ENCODE measurements at regions not wholly inside any gene's neighbourhood (a gene's known extent, or its start where the extent isn't known, plus 50 kb on each side); places are given as distances from the start of the nearest gene placed in this dataset.

- DNase-seq, result no peak
Measured at GRCh38 chr11:28726432-28726831, 618.2 kb downstream of the METTL15 start.

- DNase-seq, result no peak
Measured at GRCh38 chr11:28715726-28716125, 607.5 kb downstream of the METTL15 start.

DNA sequence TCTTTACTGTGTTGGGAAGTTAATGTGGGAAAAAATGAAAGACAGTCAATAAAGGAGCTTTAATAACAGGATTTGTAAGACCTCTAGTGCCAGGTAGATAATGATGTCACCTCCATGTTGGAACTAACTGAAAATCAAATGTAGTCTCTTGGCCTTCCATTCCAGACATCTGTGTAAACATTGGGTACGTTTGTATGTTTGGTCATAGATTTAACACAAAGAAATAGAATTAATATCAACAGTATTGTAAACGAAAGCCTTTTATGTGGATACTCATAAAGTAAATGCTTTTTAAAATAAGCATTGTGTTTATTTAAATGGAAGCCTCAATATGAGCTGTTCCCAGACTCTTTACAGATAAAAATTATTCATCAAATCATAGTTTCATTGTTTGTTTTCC, 605.7 kb downstream of the METTL15 start:
- DNase-seq, result no peak

DNA sequence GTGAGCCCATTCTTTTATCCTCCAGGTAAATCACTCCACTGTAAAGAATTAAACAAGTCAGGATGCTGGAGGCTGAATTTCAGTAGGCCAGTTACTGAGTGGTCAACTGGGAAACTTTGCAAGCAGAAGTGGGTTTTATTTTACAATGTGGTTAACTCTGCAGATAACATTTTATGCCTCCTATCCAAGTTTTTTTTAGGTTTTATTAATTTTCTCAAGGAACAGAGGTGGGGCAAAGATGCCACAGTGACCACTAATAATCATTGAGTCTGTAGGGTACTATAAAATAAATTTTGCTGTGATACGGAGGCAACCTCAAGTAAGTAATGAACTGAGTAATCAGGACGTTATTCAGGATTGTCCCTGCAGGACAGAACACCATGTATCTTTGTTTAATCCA, 599.9 kb downstream of the METTL15 start:
- no peak for DNase-seq

DNA sequence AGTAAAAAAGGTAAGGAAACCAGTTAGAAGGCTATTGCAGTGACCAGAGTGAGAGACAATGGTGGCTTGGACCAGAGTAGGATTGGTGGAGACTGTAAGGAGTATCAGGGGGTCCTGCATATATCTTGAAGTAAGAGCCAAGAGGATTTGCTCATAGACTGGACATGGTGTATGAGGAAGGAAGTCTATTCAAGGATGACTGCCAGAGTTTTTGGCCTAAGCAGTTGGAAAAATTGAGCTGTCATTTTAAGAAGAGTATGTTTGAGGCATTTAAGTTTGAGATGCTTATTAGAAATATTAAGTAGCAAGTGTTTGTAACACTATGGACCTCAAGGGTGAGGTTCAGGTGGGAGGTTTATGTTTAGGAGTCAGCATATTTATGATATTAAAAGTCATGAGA, 596.6 kb downstream of the METTL15 start:
- DNase-seq, result no peak

GRCh38 chr11:28703371-28703770, 595.2 kb downstream of the METTL15 start:
- no peak for DNase-seq

GRCh38 chr11:28702871-28703270, 594.7 kb downstream of the METTL15 start:
- no peak for DNase-seq

GRCh38 chr11:28702450-28702790, 594.2 kb downstream of the METTL15 start:
- DNase-seq, result no peak

DNA sequence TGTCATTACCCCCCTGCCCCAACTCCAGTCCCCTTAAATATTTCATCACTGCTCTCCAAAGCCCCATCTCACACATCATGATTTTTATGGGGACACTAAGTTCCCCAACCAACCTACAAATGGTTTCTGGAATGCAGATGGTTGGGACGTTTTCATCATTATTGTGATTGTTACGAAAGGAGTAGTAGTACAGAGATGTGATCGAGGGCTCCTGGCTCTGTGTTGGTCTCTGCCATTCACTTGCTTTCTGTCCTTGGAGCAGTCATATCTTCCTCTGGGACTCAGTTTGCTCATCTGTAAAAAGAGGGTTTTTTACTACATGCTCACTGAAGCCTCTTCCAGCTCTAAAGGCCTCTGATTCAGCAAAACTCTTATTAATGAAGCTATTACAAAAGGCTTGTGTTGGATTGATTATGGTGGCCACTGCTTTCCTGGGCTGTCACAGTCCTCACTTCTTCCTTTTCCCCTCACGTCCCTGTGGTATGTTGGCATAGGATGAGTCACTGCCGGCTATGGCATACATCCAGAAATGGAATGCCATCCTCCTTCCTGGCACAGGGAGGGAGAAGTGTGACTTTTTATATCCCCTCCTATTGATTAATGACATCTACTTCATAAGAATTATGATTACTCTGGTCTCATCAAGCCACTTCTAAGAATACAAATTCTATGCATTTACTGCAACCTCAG, 593.7 kb downstream of the METTL15 start:
- DNase-seq, result no peak

DNA sequence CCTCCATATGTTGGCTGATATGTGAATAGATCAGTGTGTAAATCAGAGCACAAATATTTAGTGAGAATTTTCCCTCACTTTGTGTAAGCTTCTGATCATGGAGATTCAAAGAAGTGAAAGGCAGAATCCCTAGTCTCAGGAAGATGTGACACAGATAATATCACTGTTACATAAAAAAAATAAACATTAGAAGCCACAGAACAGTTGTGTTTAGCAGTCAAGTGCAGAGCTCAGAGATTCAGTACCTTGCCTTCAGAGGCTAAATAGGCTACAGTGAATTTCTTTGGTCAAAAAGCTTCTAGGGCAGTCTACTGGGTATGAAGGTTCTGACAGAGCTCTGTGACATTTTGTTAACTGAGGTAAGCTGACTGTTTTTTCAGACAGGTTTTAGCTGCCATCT, 591.5 kb downstream of the METTL15 start:
- no peak for DNase-seq

DNA sequence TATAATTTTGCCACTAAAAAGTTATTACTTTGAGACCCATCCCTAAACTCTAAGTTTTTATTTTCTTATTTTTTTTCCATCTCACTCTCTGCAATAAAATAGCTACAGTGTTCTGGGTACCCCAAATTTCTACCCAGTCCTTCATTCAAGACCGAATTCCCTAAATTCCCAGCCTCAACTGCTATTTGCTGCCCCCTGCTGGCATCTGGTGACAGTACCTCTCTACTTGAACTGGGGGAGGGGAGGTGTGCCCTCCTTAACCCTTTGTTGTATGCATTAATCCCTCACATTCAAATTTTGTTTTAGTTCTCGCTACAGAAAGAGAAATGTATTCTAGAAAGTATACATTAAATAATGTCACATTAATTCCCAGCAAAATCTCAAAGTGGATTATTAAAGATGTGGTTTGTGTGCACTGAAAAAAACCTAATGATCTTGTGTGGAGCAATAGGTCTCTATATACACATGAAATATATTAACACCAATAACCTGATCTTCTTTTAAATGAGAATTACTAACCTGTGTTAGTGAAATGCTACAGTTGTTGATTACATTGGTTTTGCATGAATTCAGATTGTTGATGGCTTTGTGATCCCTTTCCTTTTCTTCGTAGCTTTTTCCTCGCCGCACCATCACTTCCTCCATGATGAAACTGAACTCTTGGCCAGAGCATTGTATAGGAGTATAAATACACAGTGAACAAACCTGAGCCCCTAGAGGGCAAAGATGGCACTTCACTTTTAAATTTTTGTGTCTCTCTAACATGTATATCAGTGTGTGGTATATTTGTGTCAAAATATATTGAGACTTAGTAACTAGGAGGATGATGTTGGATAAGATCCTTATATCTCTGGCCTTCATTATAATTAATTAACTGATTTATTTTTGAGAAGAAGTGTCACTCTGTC, 590.0 kb downstream of the METTL15 start:
- DNase-seq, result no peak

DNA sequence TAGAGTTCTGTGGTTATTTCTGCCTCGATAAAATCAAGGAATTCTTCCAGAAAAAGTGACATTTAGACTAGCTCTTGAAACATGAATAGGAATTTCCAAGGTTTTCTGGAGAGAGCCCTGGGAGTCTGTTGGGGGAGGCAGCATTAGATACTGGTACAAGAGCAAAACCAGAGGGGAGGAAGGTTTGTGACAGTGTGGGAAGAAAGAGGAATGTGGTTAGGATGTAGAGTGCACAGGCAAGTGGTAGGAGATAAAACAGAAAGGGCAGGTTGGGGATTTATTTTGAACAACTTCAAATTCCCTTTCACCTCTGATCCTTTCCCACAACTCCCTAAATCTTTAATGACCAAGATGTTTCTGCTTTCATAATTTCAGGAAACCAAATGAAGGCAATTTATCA, 588.4 kb downstream of the METTL15 start:
- DNase-seq, result no peak

GRCh38 chr11:28690746-28691145, 582.6 kb downstream of the METTL15 start:
- no peak for DNase-seq

GRCh38 chr11:28684011-28684586, 575.9 kb downstream of the METTL15 start:
- DNase-seq, result no peak

- DNase-seq, result no peak
Measured at GRCh38 chr11:28679795-28680468, 571.7 kb downstream of the METTL15 start.

DNA sequence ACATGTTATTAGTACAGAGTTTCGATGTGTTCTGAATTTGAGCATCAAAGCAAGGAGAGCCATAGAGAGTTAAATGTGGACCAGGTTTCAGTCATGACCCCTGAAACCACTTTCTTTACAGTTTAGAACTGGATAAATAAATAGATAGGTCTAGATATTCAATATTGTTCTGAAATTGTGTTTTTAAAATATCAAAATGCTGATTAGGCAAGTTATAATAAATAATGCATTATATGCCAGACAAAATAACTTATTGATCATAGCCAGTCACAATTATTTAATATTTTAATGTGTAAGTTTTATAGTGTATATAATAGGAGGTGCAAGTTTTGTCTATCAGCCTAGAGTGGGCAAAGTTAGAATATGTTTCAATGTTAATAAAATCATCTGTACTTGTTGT, 569.5 kb downstream of the METTL15 start:
- no peak for DNase-seq

GRCh38 chr11:28675183-28675582, 567.0 kb downstream of the METTL15 start:
- DNase-seq, result no peak

- no peak for DNase-seq
Measured at GRCh38 chr11:28674433-28675103, 566.4 kb downstream of the METTL15 start.

DNA sequence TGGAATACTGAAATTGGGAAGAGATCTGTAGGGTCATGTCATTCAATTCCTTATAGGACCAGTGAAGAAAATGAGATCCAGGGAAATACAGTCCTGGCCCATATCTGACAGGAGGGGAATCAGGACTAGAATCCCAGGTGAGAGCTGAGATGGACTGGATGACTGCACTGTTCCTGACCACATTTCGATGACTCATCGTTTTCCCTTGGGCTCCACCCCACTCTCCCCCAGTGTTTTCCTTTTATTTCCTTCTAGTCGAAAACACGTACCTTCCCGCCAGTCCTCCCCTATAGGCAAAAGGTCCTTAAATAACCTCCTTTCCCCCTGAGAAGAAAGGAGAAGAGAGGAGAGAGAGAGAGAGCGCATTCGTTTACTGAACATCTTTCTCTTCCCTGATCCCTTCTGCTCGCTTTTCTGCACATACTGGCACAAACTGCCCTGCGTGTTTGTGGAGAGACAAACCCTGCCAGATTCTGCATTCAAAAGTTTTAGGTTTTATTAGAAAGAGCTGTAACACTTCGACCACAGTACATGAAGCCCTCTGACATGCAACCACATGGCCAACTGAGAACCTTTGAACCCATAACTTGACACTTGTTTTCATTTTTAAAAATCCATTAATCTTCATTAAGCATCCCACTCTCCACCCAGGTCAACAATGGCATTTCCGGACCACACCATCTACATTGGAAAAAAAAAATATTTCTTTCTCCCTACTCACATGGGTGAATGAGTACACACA, 565.7 kb downstream of the METTL15 start:
- no peak for DNase-seq

DNA sequence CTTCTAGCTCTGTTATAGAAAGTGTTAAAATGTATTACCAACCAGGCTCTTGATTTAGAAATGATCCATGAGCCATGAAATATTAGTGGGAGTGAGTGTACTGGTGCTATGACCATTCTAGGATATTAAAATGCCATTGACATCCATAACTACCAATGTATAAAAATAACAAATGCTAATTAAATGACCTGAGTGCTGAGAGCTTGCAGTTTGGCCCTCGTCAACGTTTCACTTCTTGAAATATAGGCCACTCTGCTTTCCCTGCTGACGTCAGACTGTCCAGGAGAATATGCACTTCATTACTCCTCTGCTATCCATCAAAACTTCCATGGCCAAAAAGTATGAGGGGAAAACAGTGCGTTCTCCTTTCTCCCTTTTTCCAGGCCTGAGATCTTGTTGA, 563.1 kb downstream of the METTL15 start:
- DNase-seq, result no peak

GRCh38 chr11:28666632-28667031, 558.4 kb downstream of the METTL15 start:
- no peak for DNase-seq

- DNase-seq, result no peak
Measured at GRCh38 chr11:28659716-28660348, 551.6 kb downstream of the METTL15 start.
